ENCODE measurements at regions not wholly inside any gene's neighbourhood (a gene's known extent, or its start where the extent isn't known, plus 50 kb on each side); places are given as distances from the start of the nearest gene placed in this dataset.

- TF ChIP-seq POLR2A (IDR thresholded peaks at IDR 0.05): no peak
- TF ChIP-seq, protein P1, sequence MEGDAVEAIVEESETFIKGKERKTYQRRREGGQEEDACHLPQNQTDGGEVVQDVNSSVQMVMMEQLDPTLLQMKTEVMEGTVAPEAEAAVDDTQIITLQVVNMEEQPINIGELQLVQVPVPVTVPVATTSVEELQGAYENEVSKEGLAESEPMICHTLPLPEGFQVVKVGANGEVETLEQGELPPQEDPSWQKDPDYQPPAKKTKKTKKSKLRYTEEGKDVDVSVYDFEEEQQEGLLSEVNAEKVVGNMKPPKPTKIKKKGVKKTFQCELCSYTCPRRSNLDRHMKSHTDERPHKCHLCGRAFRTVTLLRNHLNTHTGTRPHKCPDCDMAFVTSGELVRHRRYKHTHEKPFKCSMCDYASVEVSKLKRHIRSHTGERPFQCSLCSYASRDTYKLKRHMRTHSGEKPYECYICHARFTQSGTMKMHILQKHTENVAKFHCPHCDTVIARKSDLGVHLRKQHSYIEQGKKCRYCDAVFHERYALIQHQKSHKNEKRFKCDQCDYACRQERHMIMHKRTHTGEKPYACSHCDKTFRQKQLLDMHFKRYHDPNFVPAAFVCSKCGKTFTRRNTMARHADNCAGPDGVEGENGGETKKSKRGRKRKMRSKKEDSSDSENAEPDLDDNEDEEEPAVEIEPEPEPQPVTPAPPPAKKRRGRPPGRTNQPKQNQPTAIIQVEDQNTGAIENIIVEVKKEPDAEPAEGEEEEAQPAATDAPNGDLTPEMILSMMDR (IDR thresholded peaks at IDR 0.05): no peak
Measured at GRCh38 chr4:124123181-124123580, 589.4 kb downstream of the ANKRD50 start.
